Kidney glomerular epithelial cell (primary cell): ENCODE measurements at regions not wholly inside any gene's neighbourhood (a gene's known extent, or its start where the extent isn't known, plus 50 kb on each side); places are given as distances from the start of the nearest gene placed in this dataset.
"Not testable (repeated sequence)": the region's sequence is repeated elsewhere in the genome, so short reads cannot be mapped to it uniquely, and the experiment has no call there.

Experiments
- DNase-seq: peaks from one replicate; lab custom pipeline; 2025; lab: John Stamatoyannopoulos, UW

DNA sequence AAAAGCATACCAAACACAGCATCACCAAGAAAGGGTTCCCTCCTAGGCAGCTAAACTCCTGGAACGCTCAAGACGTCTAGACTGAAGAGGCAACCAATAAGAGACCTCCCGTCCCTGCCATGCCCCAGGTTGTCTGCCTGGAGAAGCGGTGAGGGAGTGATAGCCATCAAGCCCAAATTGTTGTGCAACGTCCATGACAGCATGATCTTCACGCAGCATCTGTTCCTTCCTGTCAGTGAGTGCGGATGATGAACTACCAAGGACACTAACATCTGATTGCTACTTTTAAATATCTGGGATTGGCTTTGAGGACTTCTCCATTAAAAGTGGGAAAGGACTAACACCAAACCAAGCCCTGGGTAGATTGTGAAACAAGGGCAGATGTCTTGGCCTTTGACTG is 149.7 kb downstream of the TXNL1 start:
- DNase-seq: no peak

- DNase-seq: no peak
Observed at GRCh38 chr18:56487801-56488200, 150.6 kb downstream of the TXNL1 start.

GRCh38 chr18:56483386-56483785 is 155.0 kb downstream of the TXNL1 start:
- no peak for DNase-seq

GRCh38 chr18:56482813-56483212 is 155.6 kb downstream of the TXNL1 start:
- DNase-seq: not testable (repeated sequence)

DNA sequence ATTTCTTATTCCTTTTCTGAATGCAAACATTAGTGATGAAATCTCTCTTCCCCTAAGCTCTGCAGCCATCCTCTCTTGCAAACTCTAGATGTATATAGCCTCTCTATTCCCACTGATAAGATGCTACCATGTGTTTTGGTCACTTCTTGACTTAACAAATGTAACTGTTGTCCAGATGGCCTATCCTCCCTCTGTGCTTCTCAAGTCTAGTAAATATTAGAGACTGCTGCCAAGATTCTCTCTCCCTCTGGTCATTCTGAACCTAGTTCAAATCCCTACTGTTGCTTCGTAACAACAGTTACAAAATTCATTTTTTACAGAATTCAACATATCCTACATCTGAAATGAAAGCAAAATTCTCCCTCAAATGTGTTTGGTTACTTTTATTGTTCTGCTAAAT is 156.6 kb downstream of the TXNL1 start:
- no peak for DNase-seq

DNA sequence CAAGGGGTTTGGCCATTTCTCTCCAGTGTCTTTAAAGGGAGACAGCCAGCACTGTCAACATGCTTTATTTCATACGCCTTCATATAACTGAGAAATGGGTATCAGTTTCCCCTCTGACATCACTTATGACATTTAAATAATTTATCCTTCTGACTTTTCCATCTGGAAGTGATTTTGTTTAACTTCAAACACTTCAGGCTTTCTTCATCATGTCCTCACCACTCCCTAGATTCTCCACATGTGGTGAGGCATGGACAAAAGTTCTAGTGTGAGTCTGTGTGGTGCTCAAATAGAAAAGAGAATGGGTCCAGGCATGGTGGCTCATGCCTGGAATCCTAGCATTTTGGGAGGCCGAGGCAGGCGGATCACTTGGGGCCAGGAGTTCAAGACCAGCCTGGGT is 158.6 kb downstream of the TXNL1 start:
- DNase-seq: no peak

DNA sequence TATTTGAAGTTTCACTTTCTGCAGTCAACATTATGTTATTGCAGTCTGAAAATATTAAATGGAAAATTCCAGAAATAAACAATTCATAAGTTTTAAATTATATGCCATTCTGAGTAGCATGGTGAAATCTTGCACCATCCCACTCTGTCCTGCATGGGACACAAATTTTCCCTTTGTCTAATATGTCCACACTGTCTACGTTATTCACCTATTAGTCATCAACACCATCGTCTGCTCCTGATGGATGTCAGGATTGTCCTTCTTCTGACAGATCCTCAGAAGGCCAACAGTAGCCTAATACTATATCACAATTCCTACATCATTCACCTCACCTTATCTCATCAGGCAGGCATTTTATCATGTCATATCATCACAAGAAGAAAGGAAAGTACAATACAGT is 163.1 kb downstream of the TXNL1 start:
- no peak for DNase-seq

- no peak for DNase-seq
Observed at GRCh38 chr18:56473400-56474024, 164.9 kb downstream of the TXNL1 start.

GRCh38 chr18:56470406-56471351 is 167.7 kb downstream of the TXNL1 start:
- no peak for DNase-seq

- DNase-seq: no peak
Observed at GRCh38 chr18:56469582-56469981, 168.8 kb downstream of the TXNL1 start.

- DNase-seq: no peak
Observed at GRCh38 chr18:56468396-56468795, 170.0 kb downstream of the TXNL1 start.

GRCh38 chr18:56462276-56462675 is 176.1 kb downstream of the TXNL1 start:
- no peak for DNase-seq

DNA sequence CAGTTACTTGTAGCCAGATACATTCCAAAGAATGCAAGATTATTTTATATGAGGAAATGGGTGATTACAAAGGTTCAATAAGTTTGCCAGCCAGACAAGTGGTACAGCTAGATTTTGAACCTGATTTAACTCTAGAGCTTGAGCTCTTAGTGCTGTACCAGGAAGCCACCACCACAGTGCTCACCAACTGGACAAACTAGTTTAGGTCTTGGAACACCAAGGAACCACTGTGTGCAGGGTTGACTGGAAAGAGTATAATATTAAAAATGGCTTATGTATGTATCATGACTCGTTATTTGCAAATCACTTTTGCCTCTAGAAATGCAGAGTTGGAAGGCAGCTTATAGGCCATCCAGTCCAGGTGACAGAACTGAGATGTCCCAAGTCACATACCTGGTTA is 177.2 kb downstream of the TXNL1 start:
- no peak for DNase-seq

DNA sequence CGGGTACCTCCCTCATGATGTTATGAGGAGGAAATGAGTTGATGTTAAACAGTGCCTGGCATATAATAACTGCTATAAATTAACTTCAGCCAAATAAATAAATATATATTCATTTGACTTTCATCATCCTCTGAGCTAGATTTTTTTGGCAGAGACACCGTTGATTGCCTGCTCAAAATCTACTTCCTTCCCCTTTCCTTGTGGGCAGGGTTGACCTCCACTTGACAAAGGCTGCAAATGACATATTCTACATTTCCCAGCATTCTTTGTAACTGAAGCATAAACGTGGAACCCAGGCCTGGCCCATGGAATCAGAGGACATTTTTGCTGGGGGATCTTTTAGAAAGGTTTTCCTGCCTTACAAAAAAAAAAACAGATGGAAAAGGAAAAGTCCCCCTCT is 177.8 kb downstream of the TXNL1 start:
- no peak for DNase-seq

GRCh38 chr18:56458770-56459712 is 179.4 kb downstream of the TXNL1 start:
- DNase-seq: no peak

DNA sequence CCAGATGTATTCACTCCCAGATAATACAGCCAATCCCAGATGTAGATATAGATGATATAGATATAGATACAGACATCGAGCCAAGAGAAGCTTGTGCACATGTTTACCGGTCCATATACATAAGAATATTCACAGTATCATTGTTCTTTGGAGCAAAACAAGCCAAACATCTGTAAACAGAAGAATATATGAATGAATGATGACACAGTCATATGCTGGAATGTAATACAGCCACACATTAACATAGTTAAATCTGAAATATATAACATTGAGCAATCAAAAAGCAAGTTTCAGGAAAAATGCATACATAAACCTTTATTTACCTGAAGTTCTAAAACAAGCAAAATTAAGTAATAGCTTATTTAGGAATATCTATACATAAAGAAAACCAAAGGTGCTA is 182.5 kb downstream of the TXNL1 start:
- no peak for DNase-seq

DNA sequence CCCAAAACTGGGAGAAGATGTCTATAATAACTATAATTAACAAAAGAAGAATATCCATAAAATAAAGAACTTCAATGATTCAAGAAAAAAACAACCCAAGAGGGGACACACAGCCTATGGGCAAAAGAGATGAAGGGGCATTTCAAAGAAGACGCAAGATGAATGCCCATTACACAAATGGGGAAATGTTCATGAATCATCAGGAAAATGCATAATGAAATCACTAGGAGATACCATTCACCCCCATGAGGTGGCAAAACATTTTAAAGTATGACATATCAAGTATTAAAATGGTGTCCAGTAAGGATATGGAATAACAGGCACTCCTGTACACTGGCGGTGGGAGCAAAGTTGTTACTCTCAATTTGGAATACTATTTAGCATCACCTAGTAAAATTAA is 183.3 kb downstream of the TXNL1 start:
- DNase-seq: no peak

- no peak for DNase-seq
Observed at GRCh38 chr18:56453631-56454030, 184.8 kb downstream of the TXNL1 start.

DNA sequence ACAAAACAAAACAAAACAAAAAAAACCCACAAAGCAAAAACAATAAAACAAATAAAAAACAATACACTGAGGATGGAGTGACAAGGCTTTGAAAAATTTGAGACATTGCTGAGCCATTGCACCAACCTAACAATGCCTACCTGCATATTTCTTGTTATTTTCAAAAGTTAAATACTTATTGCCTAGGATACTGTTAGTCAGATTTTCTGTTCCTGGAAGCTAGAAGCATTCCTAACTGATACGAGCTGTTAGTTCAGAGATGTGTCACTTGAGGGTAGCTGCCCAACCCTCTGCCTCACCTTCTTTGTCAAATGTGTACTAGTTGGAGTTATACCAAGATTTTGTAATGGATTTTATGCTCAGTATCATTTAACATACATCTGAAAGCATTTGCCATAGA is 187.2 kb downstream of the TXNL1 start:
- no peak for DNase-seq

- no peak for DNase-seq
Observed at GRCh38 chr18:56448751-56449150, 189.6 kb downstream of the TXNL1 start.

- DNase-seq: no peak
Observed at GRCh38 chr18:56445422-56445821, 193.0 kb downstream of the TXNL1 start.

GRCh38 chr18:56444201-56444600 is 194.2 kb downstream of the TXNL1 start:
- no peak for DNase-seq
